SK-MEL-5 (cell line): ENCODE measurements at regions not wholly inside any gene's neighbourhood (a gene's known extent, or its start where the extent isn't known, plus 50 kb on each side); places are given as distances from the start of the nearest gene placed in this dataset.
A peak's percentile ranks its signal among the peaks of the same experiment; 100 is the strongest.

Experiments used
- DNase-seq: peaks from one replicate; pipeline ENCODE4 v3.0.0-alpha.2; 2016; ENCODE audit warnings: low read depth, low spot score
- in situ Hi-C: cut with HindIII; loops from 2 replicates; pipeline ENCODE4 v1.10.0; 2016; ENCODE audit warnings: low sequenced_read_pairs, high pct_unique_total_duplicates, low pct_unique_long_range_greater_than_20kb

GRCh38 chr14:104437703-104438102 lies 141.9 kb upstream of the C14orf180 start:
- in situ Hi-C loops = no loop called here

GRCh38 chr14:104438166-104438887 lies 141.2 kb upstream of the C14orf180 start:
- in situ Hi-C loops = no loop called here

More at GRCh38 chr14:104437703-104438102, 141.9 kb upstream of the C14orf180 start:
- no peak for DNase-seq

GRCh38 chr14:104439625-104440024 lies 139.9 kb upstream of the C14orf180 start:
- DNase-seq = no peak
- in situ Hi-C loops = no loop called here

More at GRCh38 chr14:104438166-104438887, 141.2 kb upstream of the C14orf180 start:
- DNase-seq = no peak

- no peak for DNase-seq
- in situ Hi-C loops = no loop called here
Observed at GRCh38 chr14:104440297-104440956, 139.1 kb upstream of the C14orf180 start.

GRCh38 chr14:104441275-104442106 lies 138.1 kb upstream of the C14orf180 start:
- in situ Hi-C loops = no loop called here
- no peak for DNase-seq

GRCh38 chr14:104442107-104442551 lies 137.4 kb upstream of the C14orf180 start:
- in situ Hi-C loops = no loop called here
- DNase-seq = no peak

- in situ Hi-C loops = no loop called here
- no peak for DNase-seq
Observed at GRCh38 chr14:104442631-104443390, 136.8 kb upstream of the C14orf180 start.

GRCh38 chr14:104443391-104444158 lies 136.0 kb upstream of the C14orf180 start:
- in situ Hi-C loops = no loop called here
- DNase-seq = peak; percentile 20

- in situ Hi-C loops = no loop called here
- DNase-seq = no peak
Observed at GRCh38 chr14:104444159-104445030, 135.2 kb upstream of the C14orf180 start.

- DNase-seq = no peak
- in situ Hi-C loops = no loop called here
Observed at GRCh38 chr14:104445086-104445485, 134.5 kb upstream of the C14orf180 start.

GRCh38 chr14:104445832-104446381 lies 133.7 kb upstream of the C14orf180 start:
- DNase-seq = no peak
- in situ Hi-C loops = no loop called here

GRCh38 chr14:104446611-104447010 lies 133.0 kb upstream of the C14orf180 start:
- DNase-seq = no peak
- in situ Hi-C loops = no loop called here

- in situ Hi-C loops = no loop called here
- no peak for DNase-seq
Observed at GRCh38 chr14:104447750-104448149, 131.8 kb upstream of the C14orf180 start.

GRCh38 chr14:104448321-104448720 lies 131.2 kb upstream of the C14orf180 start:
- in situ Hi-C loops = no loop called here
- no peak for DNase-seq

GRCh38 chr14:104448721-104449120 lies 130.8 kb upstream of the C14orf180 start:
- no peak for DNase-seq
- in situ Hi-C loops = no loop called here
